Activated T-helper 1 cell treated with anti-CD3 and anti-CD28 coated beads, Interleukin-2, amount 50 U/mL, for 16 hours (primary cell): ENCODE measurements at regions not wholly inside any gene's neighbourhood (a gene's known extent, or its start where the extent isn't known, plus 50 kb on each side); places are given as distances from the start of the nearest gene placed in this dataset.

Experiments used
- DNase-seq, 2 donors: peaks; one replicate each; pipeline ENCODE4 v3.0.0-alpha.2; 2020; ENCODE audit warnings: low read depth in 1 of 2, low spot score in 1 of 2

- no peak for DNase-seq
Observed at GRCh38 chrX:40325161-40325560, 227.4 kb upstream of the BCOR start.

- DNase-seq: no peak
Observed at GRCh38 chrX:40323977-40324376, 226.2 kb upstream of the BCOR start.

GRCh38 chrX:40320819-40321218, 223.1 kb upstream of the BCOR start:
- no peak for DNase-seq

- DNase-seq: no peak
Observed at GRCh38 chrX:40318801-40319200, 221.0 kb upstream of the BCOR start.

- no peak for DNase-seq
Observed at GRCh38 chrX:40318076-40318475, 220.3 kb upstream of the BCOR start.

GRCh38 chrX:40316502-40316901, 218.7 kb upstream of the BCOR start:
- DNase-seq: no peak

- no peak for DNase-seq
Observed at GRCh38 chrX:40314070-40314469, 216.3 kb upstream of the BCOR start.

GRCh38 chrX:40313269-40313668, 215.5 kb upstream of the BCOR start:
- DNase-seq: no peak

- DNase-seq: no peak
Observed at GRCh38 chrX:40310447-40310846, 212.7 kb upstream of the BCOR start.

GRCh38 chrX:40310016-40310415, 212.3 kb upstream of the BCOR start:
- DNase-seq: no peak

- DNase-seq: no peak
Observed at GRCh38 chrX:40307871-40308270, 210.1 kb upstream of the BCOR start.

- DNase-seq: no peak
Observed at GRCh38 chrX:40304115-40304514, 206.4 kb upstream of the BCOR start.

- no peak for DNase-seq
Observed at GRCh38 chrX:40303256-40304077, 205.7 kb upstream of the BCOR start.

GRCh38 chrX:40300286-40300890, 202.6 kb upstream of the BCOR start:
- no peak for DNase-seq

GRCh38 chrX:40299641-40300046, 201.9 kb upstream of the BCOR start:
- no peak for DNase-seq

- DNase-seq: no peak
Observed at GRCh38 chrX:40298572-40299479, 201.1 kb upstream of the BCOR start.

- no peak for DNase-seq
Observed at GRCh38 chrX:40298069-40298468, 200.3 kb upstream of the BCOR start.

- DNase-seq: no peak
Observed at GRCh38 chrX:40291553-40291952, 193.8 kb upstream of the BCOR start.

GRCh38 chrX:40290517-40290916, 192.8 kb upstream of the BCOR start:
- no peak for DNase-seq

- no peak for DNase-seq
Observed at GRCh38 chrX:40285876-40286275, 188.1 kb upstream of the BCOR start.

- no peak for DNase-seq
Observed at GRCh38 chrX:40284852-40285251, 187.1 kb upstream of the BCOR start.

- DNase-seq: no peak
Observed at GRCh38 chrX:40283981-40284380, 186.2 kb upstream of the BCOR start.
